RWPE1 (cell line): ENCODE measurements at regions not wholly inside any gene's neighbourhood (a gene's known extent, or its start where the extent isn't known, plus 50 kb on each side); places are given as distances from the start of the nearest gene placed in this dataset.
A peak's percentile ranks its signal among the peaks of the same experiment; 100 is the strongest.

Experiments used
- CTCF ChIA-PET: fragments of 350-600 bp; sonication (Branson Sonifier 250); formaldehyde crosslinking; extraction: SDS; loops from one replicate; lab custom pipeline; 2021; lab: Yijun Ruan, JAX
- POLR2A ChIA-PET: fragments of 400-600 bp; formaldehyde crosslinking; extraction: SDS; loops from one replicate; lab custom pipeline; 2020; ENCODE audit warnings: antibody characterized with exemption; ENCODE audit not compliant: low non-redundant PET; lab: Yijun Ruan, JAX
- DNase-seq: peaks from one replicate; pipeline ENCODE4 v3.0.0; 2012; ENCODE audit warnings: low spot score
- H3K27ac ChIP-seq: fragments of 450-650 bp; 2 replicates; pipeline ENCODE4 v1.5.1; 2017
- TF ChIP-seq, protein P1 (sequence below): fragments of 450-650 bp; conservative IDR thresholded peaks from 2 replicates; pipeline ENCODE4 v1.5.1; 2017; ENCODE audit warnings: low read depth, mild to moderate bottlenecking

GRCh38 chr5:57850109-57850508, 367.5 kb upstream of the ACTBL2 start:
- POLR2A ChIA-PET: no interaction called here
- no peak overlapping the region for H3K27ac ChIP-seq
- TF ChIP-seq, protein P1, sequence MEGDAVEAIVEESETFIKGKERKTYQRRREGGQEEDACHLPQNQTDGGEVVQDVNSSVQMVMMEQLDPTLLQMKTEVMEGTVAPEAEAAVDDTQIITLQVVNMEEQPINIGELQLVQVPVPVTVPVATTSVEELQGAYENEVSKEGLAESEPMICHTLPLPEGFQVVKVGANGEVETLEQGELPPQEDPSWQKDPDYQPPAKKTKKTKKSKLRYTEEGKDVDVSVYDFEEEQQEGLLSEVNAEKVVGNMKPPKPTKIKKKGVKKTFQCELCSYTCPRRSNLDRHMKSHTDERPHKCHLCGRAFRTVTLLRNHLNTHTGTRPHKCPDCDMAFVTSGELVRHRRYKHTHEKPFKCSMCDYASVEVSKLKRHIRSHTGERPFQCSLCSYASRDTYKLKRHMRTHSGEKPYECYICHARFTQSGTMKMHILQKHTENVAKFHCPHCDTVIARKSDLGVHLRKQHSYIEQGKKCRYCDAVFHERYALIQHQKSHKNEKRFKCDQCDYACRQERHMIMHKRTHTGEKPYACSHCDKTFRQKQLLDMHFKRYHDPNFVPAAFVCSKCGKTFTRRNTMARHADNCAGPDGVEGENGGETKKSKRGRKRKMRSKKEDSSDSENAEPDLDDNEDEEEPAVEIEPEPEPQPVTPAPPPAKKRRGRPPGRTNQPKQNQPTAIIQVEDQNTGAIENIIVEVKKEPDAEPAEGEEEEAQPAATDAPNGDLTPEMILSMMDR: no peak
- DNase-seq: no peak
- CTCF ChIA-PET: interaction anchor here (0.5 to 0.9 kb wide), 2 partner anchors 13 to 165 kb away, joined by 3 read pairs; no protein-coding TSS in a partner anchor

- POLR2A ChIA-PET: no interaction called here
- DNase-seq: no peak
- H3K27ac ChIP-seq: no peak overlapping the region
- TF ChIP-seq, protein P1: no peak
- CTCF ChIA-PET: interaction anchor here (0.6 kb wide), 2 partner anchors 48 to 483 kb away, joined by 3 read pairs; no protein-coding TSS in a partner anchor
Observed at GRCh38 chr5:57845025-57845424, 362.4 kb upstream of the ACTBL2 start.

- no peak for DNase-seq
- ChIA-PET CTCF (interaction anchor here (0.6 kb wide), 1 partner anchor 47 kb away, joined by 3 read pairs; no protein-coding TSS in a partner anchor), POLR2A (no interaction called here)
- TF ChIP-seq, protein P1: no peak
- H3K27ac ChIP-seq: no peak overlapping the region
Observed at GRCh38 chr5:57844410-57844809, 361.8 kb upstream of the ACTBL2 start.

DNA sequence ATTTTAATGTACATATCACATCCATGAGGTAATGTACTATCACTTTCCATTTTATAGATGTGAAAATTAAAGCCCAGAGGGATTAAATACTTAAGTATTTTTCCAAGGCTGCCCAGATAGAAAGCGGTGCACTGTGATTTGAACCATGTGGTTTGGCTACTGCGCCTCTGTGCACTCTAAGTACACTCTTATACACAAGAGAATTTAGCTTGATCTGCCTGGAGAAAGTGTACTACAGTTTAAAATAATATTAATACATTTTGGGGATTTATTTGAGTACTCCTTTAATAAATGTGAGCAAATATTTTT, 360.4 kb upstream of the ACTBL2 start:
- no peak overlapping the region for H3K27ac ChIP-seq
- no peak for DNase-seq
- POLR2A ChIA-PET: no interaction called here
- CTCF ChIA-PET: no interaction called here
- TF ChIP-seq, protein P1: no peak

DNA sequence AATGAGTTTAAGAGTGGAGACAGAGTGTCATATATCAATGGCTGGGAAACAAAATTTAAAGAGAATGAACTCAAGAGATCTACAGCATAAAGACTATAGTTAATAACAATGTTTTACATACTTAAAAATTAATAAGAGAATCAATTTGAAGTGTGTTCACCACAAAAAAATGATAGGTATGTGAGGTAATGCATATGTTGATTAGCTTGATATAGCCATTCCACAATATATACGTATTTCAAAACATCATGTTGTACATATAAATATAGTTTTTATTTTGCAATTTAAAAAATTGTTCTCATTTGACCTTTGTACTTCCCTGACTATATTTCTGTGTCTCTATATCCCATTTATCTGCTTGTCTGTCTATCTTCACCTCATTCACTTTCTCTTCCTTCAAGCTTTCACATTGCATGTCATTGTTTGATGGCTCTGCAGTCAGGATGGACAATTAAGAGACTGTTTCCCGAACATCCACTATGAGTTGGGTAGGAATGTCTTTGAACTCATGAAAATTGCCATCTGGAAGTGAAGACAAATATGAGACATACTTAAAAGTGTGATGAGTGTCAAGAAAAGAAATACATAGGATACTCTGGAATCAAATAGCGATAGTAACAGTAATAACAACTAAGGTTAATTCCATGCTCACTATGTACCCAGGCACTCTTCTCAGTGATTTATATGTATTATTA, 359.9 kb upstream of the ACTBL2 start:
- no peak overlapping the region; the same call in 1 of the 2 replicates for H3K27ac ChIP-seq
- TF ChIP-seq, protein P1: no peak
- no peak for DNase-seq
- ChIA-PET CTCF (interaction anchor here (0.6 to 1.5 kb wide), 2 partner anchors 45 to 568 kb away, joined by 3 to 6 read pairs; no protein-coding TSS in a partner anchor), POLR2A (no interaction called here)

DNA sequence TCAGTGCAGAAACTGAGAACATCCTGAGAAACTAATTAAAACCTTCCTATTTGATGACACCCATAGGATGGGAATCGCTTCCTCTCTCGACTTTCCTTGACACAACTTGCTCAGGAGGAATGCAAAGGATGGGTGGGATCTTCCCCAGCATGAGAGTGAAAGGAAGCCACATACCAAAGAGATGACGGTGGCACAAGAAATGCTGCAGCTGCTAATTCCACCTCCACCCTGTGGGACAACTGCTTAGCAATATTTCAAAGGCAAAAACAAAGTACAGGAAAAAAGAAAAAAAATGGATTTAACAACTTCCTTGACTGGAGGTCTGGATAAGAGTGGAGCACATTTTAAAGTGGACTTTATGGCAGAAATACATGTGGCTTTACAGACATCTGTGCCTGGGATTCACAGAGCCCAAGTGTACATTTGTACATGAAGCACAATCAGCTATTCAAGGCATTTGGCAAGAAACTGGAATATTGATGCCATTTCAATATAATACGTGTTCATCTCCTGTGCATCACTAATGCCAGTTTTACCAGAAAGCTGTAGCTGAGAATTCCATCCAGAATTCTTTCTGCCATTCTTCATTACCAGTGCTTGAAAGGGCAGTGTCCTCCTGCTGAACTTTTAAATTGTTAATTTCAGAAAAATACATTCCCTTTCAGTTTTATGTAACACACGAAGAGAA, 359.2 kb upstream of the ACTBL2 start:
- POLR2A ChIA-PET: no interaction called here

More for the DNA sequence above, 359.2 kb upstream of the ACTBL2 start:
- TF ChIP-seq, protein P1: no peak
- CTCF ChIA-PET: interaction anchor here (0.6 to 1.5 kb wide), 2 partner anchors 46 to 568 kb away, joined by 3 to 6 read pairs; no protein-coding TSS in a partner anchor
- DNase-seq: peak; percentile 96
- peak overlapping the region; percentile 28; the same call in 1 of the 2 replicates for H3K27ac ChIP-seq
